GM23338 (cell line): ENCODE measurements at regions not wholly inside any gene's neighbourhood (a gene's known extent, or its start where the extent isn't known, plus 50 kb on each side); places are given as distances from the start of the nearest gene placed in this dataset.

ENCODE experiments used
- ATAC-seq: fragments of 200-7000 bp; cut with Tn5 transposase; 3 replicates; pipeline ENCODE4 v1.9.1; 2020
- DNase-seq: peaks from one replicate; pipeline ENCODE4 v3.0.0-alpha.2; 2015; ENCODE audit warnings: low spot score
- H2AFZ ChIP-seq: fragments of 200-600 bp; sonication (generic); 2 replicates; pipeline ENCODE4 v1.8.0; 2016; ENCODE audit warnings: antibody characterized with exemption, mild to moderate bottlenecking, moderate library complexity
- H3F3A ChIP-seq: fragments of 200-600 bp; sonication (generic); replicated peaks from 2 replicates; pipeline ENCODE4 v1.8.0; 2017; ENCODE audit warnings: antibody characterized with exemption, mixed run types, low read depth
- H3K27ac ChIP-seq: fragments of 200-600 bp; sonication (generic); 2 replicates; pipeline ENCODE4 v1.6.1; 2016; ENCODE audit warnings: low read depth
- H3K27me3 ChIP-seq: fragments of 200-600 bp; sonication (generic); 2 replicates; pipeline ENCODE4 v1.8.0; 2016; ENCODE audit warnings: mild to moderate bottlenecking, mixed run types, moderate library complexity; ENCODE audit not compliant: insufficient read depth
- H3K36me3 ChIP-seq: fragments of 200-600 bp; sonication (generic); 2 replicates; pipeline ENCODE4 v1.8.0; 2016; ENCODE audit warnings: mild to moderate bottlenecking; ENCODE audit not compliant: insufficient read depth
- H3K4me1 ChIP-seq: fragments of 200-600 bp; sonication (generic); 2 replicates; pipeline ENCODE4 v1.8.0; 2016; ENCODE audit warnings: mild to moderate bottlenecking, moderate library complexity; ENCODE audit not compliant: insufficient read depth
- H3K4me2 ChIP-seq: fragments of 200-600 bp; sonication (generic); 2 replicates; pipeline ENCODE4 v1.7.1; 2017; ENCODE audit warnings: mixed run types
- H3K4me3 ChIP-seq: fragments of 200-600 bp; sonication (generic); 2 replicates; pipeline ENCODE4 v1.6.1; 2016; ENCODE audit warnings: mixed run types
- H3K79me2 ChIP-seq: fragments of 200-600 bp; sonication (generic); replicated peaks from 2 replicates; pipeline ENCODE4 v1.8.0; 2017; ENCODE audit warnings: mild to moderate bottlenecking; ENCODE audit not compliant: insufficient read depth
- H3K9me2 ChIP-seq: fragments of 200-600 bp; sonication (generic); 2 replicates; pipeline ENCODE4 v1.8.0; 2017; ENCODE audit not compliant: insufficient read depth
- H4K20me1 ChIP-seq: fragments of 200-600 bp; sonication (generic); replicated peaks from 2 replicates; pipeline ENCODE4 v1.8.0; 2017; ENCODE audit warnings: mild to moderate bottlenecking; ENCODE audit not compliant: insufficient read depth
- H3K27ac Mint-ChIP-seq: 2 replicates; pipeline ENCODE4 v1.8.0; 2020; ENCODE audit warnings: inconsistent platforms, mild to moderate bottlenecking, moderate library complexity, mixed read lengths
- H3K27me3 Mint-ChIP-seq: 3 replicates; pipeline ENCODE4 v1.8.0; 2022; ENCODE audit warnings: low read depth, mild to moderate bottlenecking, moderate library complexity, mixed read lengths, inconsistent platforms; ENCODE audit not compliant: insufficient read depth, poor library complexity
- H3K36me3 Mint-ChIP-seq: 3 replicates; pipeline ENCODE4 v1.8.0; 2021; ENCODE audit warnings: low read depth, mild to moderate bottlenecking, inconsistent platforms, moderate library complexity, mixed read lengths
- H3K4me1 Mint-ChIP-seq: 3 replicates; pipeline ENCODE4 v1.8.0; 2020; ENCODE audit warnings: mild to moderate bottlenecking, inconsistent platforms, mixed read lengths
- H3K4me3 Mint-ChIP-seq: 3 replicates; pipeline ENCODE4 v1.8.0; 2021; ENCODE audit warnings: moderate library complexity, mild to moderate bottlenecking, inconsistent platforms, mixed read lengths
- H3K9me3 Mint-ChIP-seq: 3 replicates; pipeline ENCODE4 v1.8.0; 2020; ENCODE audit warnings: moderate library complexity, mild to moderate bottlenecking, inconsistent platforms, mixed read lengths
- CREB1 ChIP-seq: fragments of 250-450 bp; sonication (Bioruptor Pico); IDR thresholded peaks from 2 replicates; pipeline ENCODE4 v1.5.0; 2020; ENCODE audit warnings: low read depth, mild to moderate bottlenecking, moderate library complexity
- EZH2 ChIP-seq: fragments of 200-600 bp; sonication (generic); IDR thresholded peaks from one replicate; pipeline ENCODE4 v1.8.0; 2017; ENCODE audit warnings: antibody characterized with exemption, mild to moderate bottlenecking, low read depth; ENCODE audit not compliant: unreplicated experiment
- EZH2phosphoT487 ChIP-seq: fragments of 200-600 bp; sonication (generic); IDR thresholded peaks from one replicate; pipeline ENCODE4 v1.8.1; 2018; ENCODE audit warnings: antibody characterized with exemption; ENCODE audit not compliant: unreplicated experiment
- JUNB ChIP-seq: IDR thresholded peaks from one replicate; pipeline ENCODE4 v1.6.1; 2016; ENCODE audit warnings: antibody characterized with exemption; ENCODE audit not compliant: unreplicated experiment
- NANOG ChIP-seq: IDR thresholded peaks from 2 replicates; pipeline ENCODE4 v1.6.1; 2016; ENCODE audit warnings: antibody characterized with exemption, borderline replicate concordance
- POLR2AphosphoS5 ChIP-seq: IDR thresholded peaks from 2 replicates; pipeline ENCODE4 v1.6.1; 2016; ENCODE audit warnings: antibody characterized with exemption, low read depth
- STAT1 ChIP-seq: IDR thresholded peaks from one replicate; pipeline ENCODE4 v1.6.1; 2016; ENCODE audit warnings: antibody characterized with exemption; ENCODE audit not compliant: unreplicated experiment
- ZNF114 ChIP-seq: fragments of 250-450 bp; sonication (Bioruptor Pico); IDR thresholded peaks from 2 replicates; pipeline ENCODE4 v1.5.0; 2020; ENCODE audit warnings: mild to moderate bottlenecking, moderate library complexity
- ZNF331 ChIP-seq: fragments of 250-450 bp; sonication (Bioruptor Pico); IDR thresholded peaks from 2 replicates; pipeline ENCODE4 v1.5.0; 2020; ENCODE audit warnings: low read depth, mild to moderate bottlenecking, moderate library complexity
- TF ChIP-seq, protein P1 (sequence below): fragments of 250-450 bp; sonication (Bioruptor Pico); IDR thresholded peaks from 2 replicates; pipeline ENCODE4 v1.5.0; 2020; ENCODE audit warnings: mild to moderate bottlenecking, moderate library complexity
- TF ChIP-seq, protein P2 (sequence below): IDR thresholded peaks from 2 replicates; pipeline ENCODE4 v1.6.1; 2016; ENCODE audit warnings: antibody characterized with exemption
- TF ChIP-seq, protein P3 (sequence below), 2 experiments: fragments of 200-600 bp in 1 of 2; sonication (generic) in 1 of 2; conservative IDR thresholded peaks; 2 replicates each; pipeline versions ENCODE4 v1.5.1 to v1.6.1; 2016 to 2017; ENCODE audit warnings: antibody characterized with exemption in 2 of 2, low read depth in 2 of 2, mild to moderate bottlenecking in 2 of 2, moderate library complexity in 1 of 2
- TF ChIP-seq, protein P4 (sequence below): IDR thresholded peaks from one replicate; pipeline ENCODE4 v1.6.1; 2018; ENCODE audit warnings: antibody characterized with exemption; ENCODE audit not compliant: unreplicated experiment

DNA sequence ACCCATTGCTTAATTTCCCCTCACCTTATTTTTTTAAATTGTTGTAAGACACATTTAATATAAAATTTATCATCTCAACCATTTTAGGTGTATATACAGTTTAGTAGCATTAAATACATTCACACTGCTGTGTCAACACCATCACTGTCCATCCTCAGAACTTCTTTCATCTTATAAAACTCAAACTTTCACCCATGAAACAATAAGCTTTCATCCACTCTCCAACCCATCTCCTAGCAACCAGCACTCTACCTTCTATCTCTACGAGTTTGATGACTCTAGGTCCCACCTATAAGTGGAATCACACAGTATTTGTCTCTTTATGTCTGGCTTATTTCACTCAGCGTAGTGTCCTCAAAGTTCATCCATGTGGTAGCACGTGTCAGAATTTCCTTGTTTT, 75.5 kb downstream of the TBX3 start (continued):
- TF ChIP-seq ZNF331 (CRISPR knock-in tag): no peak

DNA sequence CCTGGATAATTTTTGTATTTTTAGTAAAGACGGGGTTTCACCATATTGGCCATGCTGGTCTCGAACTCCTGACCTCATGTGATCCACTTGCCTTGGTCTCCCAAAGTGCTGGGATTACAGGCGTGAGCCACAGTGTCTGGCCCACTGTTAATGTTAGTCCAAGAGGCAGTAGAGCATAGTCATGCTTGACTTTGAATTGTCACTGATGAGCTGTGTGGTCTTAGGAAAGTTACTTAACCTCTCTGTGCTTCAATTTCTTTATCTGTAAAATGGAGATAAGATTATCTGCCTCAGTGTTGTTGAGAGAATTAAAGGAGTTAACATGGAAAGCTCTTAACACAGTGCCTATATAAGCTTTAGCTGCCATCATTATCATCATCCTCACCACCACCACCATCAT, 78.1 kb downstream of the TBX3 start:
- Mint-ChIP-seq H3K4me3 (no peak overlapping the region), H3K27ac (no peak overlapping the region), H3K4me1 (no peaks in the 10 kb centered on the region), H3K36me3 (peaks cover 7% of the 10 kb centered on the region; the same call in 2 of the 3 replicates), H3K9me3 (peaks cover 10% of the 10 kb centered on the region), H3K27me3 (peaks cover 6% of the 10 kb centered on the region)
- Histone ChIP-seq H3K4me3 (no peak overlapping the region), H3K79me2 (no peaks in the 10 kb centered on the region), H3K36me3 (no peaks in the 10 kb centered on the region), H3F3A (no peaks in the 10 kb centered on the region), H3K27me3 (no peaks in the 10 kb centered on the region), H3K27ac (no peak overlapping the region), H2AFZ (no peak overlapping the region), H4K20me1 (no peaks in the 10 kb centered on the region), H3K4me2 (no peak overlapping the region), H3K9me2 (no peaks in the 10 kb centered on the region), H3K4me1 (no peaks in the 10 kb centered on the region)
- TF ChIP-seq, protein P1, sequence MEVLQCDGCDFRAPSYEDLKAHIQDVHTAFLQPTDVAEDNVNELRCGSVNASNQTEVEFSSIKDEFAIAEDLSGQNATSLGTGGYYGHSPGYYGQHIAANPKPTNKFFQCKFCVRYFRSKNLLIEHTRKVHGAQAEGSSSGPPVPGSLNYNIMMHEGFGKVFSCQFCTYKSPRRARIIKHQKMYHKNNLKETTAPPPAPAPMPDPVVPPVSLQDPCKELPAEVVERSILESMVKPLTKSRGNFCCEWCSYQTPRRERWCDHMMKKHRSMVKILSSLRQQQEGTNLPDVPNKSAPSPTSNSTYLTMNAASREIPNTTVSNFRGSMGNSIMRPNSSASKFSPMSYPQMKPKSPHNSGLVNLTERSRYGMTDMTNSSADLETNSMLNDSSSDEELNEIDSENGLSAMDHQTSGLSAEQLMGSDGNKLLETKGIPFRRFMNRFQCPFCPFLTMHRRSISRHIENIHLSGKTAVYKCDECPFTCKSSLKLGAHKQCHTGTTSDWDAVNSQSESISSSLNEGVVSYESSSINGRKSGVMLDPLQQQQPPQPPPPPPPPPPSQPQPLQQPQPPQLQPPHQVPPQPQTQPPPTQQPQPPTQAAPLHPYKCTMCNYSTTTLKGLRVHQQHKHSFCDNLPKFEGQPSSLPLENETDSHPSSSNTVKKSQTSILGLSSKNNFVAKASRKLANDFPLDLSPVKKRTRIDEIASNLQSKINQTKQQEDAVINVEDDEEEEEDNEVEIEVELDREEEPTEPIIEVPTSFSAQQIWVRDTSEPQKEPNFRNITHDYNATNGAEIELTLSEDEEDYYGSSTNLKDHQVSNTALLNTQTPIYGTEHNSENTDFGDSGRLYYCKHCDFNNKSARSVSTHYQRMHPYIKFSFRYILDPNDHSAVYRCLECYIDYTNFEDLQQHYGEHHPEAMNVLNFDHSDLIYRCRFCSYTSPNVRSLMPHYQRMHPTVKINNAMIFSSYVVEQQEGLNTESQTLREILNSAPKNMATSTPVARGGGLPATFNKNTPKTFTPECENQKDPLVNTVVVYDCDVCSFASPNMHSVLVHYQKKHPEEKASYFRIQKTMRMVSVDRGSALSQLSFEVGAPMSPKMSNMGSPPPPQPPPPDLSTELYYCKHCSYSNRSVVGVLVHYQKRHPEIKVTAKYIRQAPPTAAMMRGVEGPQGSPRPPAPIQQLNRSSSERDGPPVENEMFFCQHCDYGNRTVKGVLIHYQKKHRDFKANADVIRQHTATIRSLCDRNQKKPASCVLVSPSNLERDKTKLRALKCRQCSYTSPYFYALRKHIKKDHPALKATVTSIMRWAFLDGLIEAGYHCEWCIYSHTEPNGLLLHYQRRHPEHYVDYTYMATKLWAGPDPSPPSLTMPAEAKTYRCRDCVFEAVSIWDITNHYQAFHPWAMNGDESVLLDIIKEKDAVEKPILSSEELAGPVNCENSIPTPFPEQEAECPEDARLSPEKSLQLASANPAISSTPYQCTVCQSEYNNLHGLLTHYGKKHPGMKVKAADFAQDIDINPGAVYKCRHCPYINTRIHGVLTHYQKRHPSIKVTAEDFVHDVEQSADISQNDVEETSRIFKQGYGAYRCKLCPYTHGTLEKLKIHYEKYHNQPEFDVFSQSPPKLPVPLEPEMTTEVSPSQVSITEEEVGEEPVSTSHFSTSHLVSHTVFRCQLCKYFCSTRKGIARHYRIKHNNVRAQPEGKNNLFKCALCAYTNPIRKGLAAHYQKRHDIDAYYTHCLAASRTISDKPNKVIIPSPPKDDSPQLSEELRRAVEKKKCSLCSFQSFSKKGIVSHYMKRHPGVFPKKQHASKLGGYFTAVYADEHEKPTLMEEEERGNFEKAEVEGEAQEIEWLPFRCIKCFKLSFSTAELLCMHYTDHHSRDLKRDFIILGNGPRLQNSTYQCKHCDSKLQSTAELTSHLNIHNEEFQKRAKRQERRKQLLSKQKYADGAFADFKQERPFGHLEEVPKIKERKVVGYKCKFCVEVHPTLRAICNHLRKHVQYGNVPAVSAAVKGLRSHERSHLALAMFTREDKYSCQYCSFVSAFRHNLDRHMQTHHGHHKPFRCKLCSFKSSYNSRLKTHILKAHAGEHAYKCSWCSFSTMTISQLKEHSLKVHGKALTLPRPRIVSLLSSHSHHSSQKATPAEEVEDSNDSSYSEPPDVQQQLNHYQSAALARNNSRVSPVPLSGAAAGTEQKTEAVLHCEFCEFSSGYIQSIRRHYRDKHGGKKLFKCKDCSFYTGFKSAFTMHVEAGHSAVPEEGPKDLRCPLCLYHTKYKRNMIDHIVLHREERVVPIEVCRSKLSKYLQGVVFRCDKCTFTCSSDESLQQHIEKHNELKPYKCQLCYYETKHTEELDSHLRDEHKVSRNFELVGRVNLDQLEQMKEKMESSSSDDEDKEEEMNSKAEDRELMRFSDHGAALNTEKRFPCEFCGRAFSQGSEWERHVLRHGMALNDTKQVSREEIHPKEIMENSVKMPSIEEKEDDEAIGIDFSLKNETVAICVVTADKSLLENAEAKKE (CRISPR knock-in tag): no peak
- no peak for TF ChIP-seq NANOG
- TF ChIP-seq, protein P2, sequence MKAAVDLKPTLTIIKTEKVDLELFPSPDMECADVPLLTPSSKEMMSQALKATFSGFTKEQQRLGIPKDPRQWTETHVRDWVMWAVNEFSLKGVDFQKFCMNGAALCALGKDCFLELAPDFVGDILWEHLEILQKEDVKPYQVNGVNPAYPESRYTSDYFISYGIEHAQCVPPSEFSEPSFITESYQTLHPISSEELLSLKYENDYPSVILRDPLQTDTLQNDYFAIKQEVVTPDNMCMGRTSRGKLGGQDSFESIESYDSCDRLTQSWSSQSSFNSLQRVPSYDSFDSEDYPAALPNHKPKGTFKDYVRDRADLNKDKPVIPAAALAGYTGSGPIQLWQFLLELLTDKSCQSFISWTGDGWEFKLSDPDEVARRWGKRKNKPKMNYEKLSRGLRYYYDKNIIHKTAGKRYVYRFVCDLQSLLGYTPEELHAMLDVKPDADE: no peak
- TF ChIP-seq, protein P3, sequence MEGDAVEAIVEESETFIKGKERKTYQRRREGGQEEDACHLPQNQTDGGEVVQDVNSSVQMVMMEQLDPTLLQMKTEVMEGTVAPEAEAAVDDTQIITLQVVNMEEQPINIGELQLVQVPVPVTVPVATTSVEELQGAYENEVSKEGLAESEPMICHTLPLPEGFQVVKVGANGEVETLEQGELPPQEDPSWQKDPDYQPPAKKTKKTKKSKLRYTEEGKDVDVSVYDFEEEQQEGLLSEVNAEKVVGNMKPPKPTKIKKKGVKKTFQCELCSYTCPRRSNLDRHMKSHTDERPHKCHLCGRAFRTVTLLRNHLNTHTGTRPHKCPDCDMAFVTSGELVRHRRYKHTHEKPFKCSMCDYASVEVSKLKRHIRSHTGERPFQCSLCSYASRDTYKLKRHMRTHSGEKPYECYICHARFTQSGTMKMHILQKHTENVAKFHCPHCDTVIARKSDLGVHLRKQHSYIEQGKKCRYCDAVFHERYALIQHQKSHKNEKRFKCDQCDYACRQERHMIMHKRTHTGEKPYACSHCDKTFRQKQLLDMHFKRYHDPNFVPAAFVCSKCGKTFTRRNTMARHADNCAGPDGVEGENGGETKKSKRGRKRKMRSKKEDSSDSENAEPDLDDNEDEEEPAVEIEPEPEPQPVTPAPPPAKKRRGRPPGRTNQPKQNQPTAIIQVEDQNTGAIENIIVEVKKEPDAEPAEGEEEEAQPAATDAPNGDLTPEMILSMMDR (conservative IDR thresholded peaks at IDR 0.05; ENCODE audit: low read depth in 2 of 2): no peak
- TF ChIP-seq ZNF331 (CRISPR knock-in tag): no peak
- no peak for TF ChIP-seq JUNB
- no peak for TF ChIP-seq STAT1
- no peak for TF ChIP-seq ZNF114
- TF ChIP-seq CREB1 (CRISPR knock-in tag): no peak
- no peak for TF ChIP-seq EZH2phosphoT487
- TF ChIP-seq POLR2AphosphoS5: no peak
- TF ChIP-seq EZH2: no peak
- TF ChIP-seq, protein P4, sequence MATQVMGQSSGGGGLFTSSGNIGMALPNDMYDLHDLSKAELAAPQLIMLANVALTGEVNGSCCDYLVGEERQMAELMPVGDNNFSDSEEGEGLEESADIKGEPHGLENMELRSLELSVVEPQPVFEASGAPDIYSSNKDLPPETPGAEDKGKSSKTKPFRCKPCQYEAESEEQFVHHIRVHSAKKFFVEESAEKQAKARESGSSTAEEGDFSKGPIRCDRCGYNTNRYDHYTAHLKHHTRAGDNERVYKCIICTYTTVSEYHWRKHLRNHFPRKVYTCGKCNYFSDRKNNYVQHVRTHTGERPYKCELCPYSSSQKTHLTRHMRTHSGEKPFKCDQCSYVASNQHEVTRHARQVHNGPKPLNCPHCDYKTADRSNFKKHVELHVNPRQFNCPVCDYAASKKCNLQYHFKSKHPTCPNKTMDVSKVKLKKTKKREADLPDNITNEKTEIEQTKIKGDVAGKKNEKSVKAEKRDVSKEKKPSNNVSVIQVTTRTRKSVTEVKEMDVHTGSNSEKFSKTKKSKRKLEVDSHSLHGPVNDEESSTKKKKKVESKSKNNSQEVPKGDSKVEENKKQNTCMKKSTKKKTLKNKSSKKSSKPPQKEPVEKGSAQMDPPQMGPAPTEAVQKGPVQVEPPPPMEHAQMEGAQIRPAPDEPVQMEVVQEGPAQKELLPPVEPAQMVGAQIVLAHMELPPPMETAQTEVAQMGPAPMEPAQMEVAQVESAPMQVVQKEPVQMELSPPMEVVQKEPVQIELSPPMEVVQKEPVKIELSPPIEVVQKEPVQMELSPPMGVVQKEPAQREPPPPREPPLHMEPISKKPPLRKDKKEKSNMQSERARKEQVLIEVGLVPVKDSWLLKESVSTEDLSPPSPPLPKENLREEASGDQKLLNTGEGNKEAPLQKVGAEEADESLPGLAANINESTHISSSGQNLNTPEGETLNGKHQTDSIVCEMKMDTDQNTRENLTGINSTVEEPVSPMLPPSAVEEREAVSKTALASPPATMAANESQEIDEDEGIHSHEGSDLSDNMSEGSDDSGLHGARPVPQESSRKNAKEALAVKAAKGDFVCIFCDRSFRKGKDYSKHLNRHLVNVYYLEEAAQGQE: no peak
- no peak for DNase-seq
- ATAC-seq: no peak
